A673 (cell line): ENCODE measurements at regions not wholly inside any gene's neighbourhood (a gene's known extent, or its start where the extent isn't known, plus 50 kb on each side); places are given as distances from the start of the nearest gene placed in this dataset.

Experiments used
- CTCF ChIP-seq: fragments of 300-800, 200-600 bp; sonication (generic); conservative IDR thresholded peaks from 2 replicates; pipeline ENCODE4 v1.5.1; 2017; ENCODE audit warnings: low read depth, mild to moderate bottlenecking, antibody characterized with exemption, low read length, moderate library complexity, mixed read lengths
- EZH2 ChIP-seq: fragments of 200-600 bp; sonication (generic); IDR thresholded peaks from 2 replicates; pipeline ENCODE4 v1.6.1; 2017; ENCODE audit warnings: borderline replicate concordance, low read depth, mild to moderate bottlenecking, mixed read lengths, antibody characterized with exemption, low read length; ENCODE audit not compliant: poor library complexity, severe bottlenecking

- no peak for TF ChIP-seq CTCF
- no peak for TF ChIP-seq EZH2
Observed at GRCh38 chr13:42380420-42381164, 108.6 kb downstream of the AKAP11 start.
